PC-3 (cell line): ENCODE measurements at regions not wholly inside any gene's neighbourhood (a gene's known extent, or its start where the extent isn't known, plus 50 kb on each side); places are given as distances from the start of the nearest gene placed in this dataset.

ENCODE experiments used
- ATAC-seq: fragments of 200-7000 bp; cut with Tn5 transposase; 2 replicates; pipeline ENCODE4 v1.9.1; 2020; ENCODE audit warnings: mild to moderate bottlenecking, moderate library complexity
- BruUV-seq: library from RNA; stranded (reverse); fragments of 400-500 nt; replicated peaks from 2 replicates; lab custom pipeline; 2021; lab: Mats Ljungman, UMichigan
- CTCF ChIA-PET: fragments of 300-600 bp; sonication (Branson Sonifier 250); formaldehyde crosslinking; loops from one replicate; lab custom pipeline; 2022; ENCODE audit warnings: antibody characterized with exemption; lab: Charles Lee
- POLR2A ChIA-PET: fragments of 300-600 bp; sonication (Branson Sonifier 250); formaldehyde crosslinking; loops from one replicate; lab custom pipeline; 2022; ENCODE audit warnings: antibody characterized with exemption; ENCODE audit not compliant: unreplicated experiment; lab: Charles Lee
- DNase-seq: peaks from one replicate; pipeline ENCODE4 v3.0.0-alpha.2; 2015
- H2AFZ ChIP-seq: fragments of 300-600 bp; sonication (generic); 2 replicates; pipeline ENCODE4 v1.6.0; 2016; ENCODE audit warnings: antibody characterized with exemption, low read length
- H3F3A ChIP-seq: fragments of 300-600 bp; sonication (generic); one replicate; pipeline ENCODE4 v1.6.0; 2017; ENCODE audit warnings: antibody characterized with exemption, low read length, control low read depth, mild to moderate bottlenecking; ENCODE audit not compliant: unreplicated experiment
- H3K27ac ChIP-seq: fragments of 300-600 bp; sonication (generic); 2 replicates; pipeline ENCODE4 v1.5.1; 2016; ENCODE audit warnings: mild to moderate bottlenecking, low read length
- H3K27me3 ChIP-seq: fragments of 300-600 bp; sonication (generic); 2 replicates; pipeline ENCODE4 v1.6.1; 2016; ENCODE audit warnings: low read length, mixed read lengths
- H3K36me3 ChIP-seq: fragments of 300-600 bp; sonication (generic); 2 replicates; pipeline ENCODE4 v1.6.1; 2016; ENCODE audit warnings: low read depth, mixed run types, low read length, mixed read lengths
- H3K4me1 ChIP-seq: fragments of 300-600 bp; sonication (generic); 2 replicates; pipeline ENCODE4 v1.5.1; 2016; ENCODE audit warnings: low read length; ENCODE audit not compliant: insufficient read depth
- H3K4me2 ChIP-seq: fragments of 300-600 bp; sonication (generic); 2 replicates; pipeline ENCODE4 v1.6.0; 2016; ENCODE audit warnings: low read length
- H3K4me3 ChIP-seq: fragments of 300-600 bp; sonication (generic); 2 replicates; pipeline ENCODE4 v1.5.1; 2016; ENCODE audit warnings: mild to moderate bottlenecking, low read length, mixed read lengths
- H3K79me2 ChIP-seq: fragments of 300-600 bp; sonication (generic); 2 replicates; pipeline ENCODE4 v1.6.1; 2017; ENCODE audit warnings: low read length, mixed read lengths
- H3K9ac ChIP-seq: fragments of 300-600 bp; sonication (generic); 2 replicates; pipeline ENCODE4 v1.6.0; 2016; ENCODE audit warnings: mild to moderate bottlenecking, low read length
- H3K9me2 ChIP-seq: fragments of 300-600 bp; sonication (generic); replicated peaks from 2 replicates; pipeline ENCODE4 v1.6.1; 2016; ENCODE audit warnings: mixed run types, low read length, mixed read lengths
- H3K9me3 ChIP-seq: fragments of 300-600 bp; sonication (generic); 2 replicates; pipeline ENCODE4 v1.6.1; 2016; ENCODE audit warnings: low read length, mixed read lengths
- H4K20me1 ChIP-seq: fragments of 300-600 bp; sonication (generic); 2 replicates; pipeline ENCODE4 v1.6.1; 2016; ENCODE audit warnings: low read length, mixed read lengths
- EZH2 ChIP-seq: fragments of 300-600 bp; sonication (generic); IDR thresholded peaks from one replicate; pipeline ENCODE4 v1.6.1; 2017; ENCODE audit warnings: antibody characterized with exemption, mild to moderate bottlenecking, low read length; ENCODE audit not compliant: unreplicated experiment
- EZH2phosphoT487 ChIP-seq: fragments of 300-600 bp; sonication (generic); IDR thresholded peaks from 2 replicates; pipeline ENCODE4 v1.6.1; 2018; ENCODE audit warnings: mild to moderate bottlenecking, antibody characterized with exemption, low read length, borderline replicate concordance
- intact Hi-C: fragments of 100-400 bp; cut with micrococcal nuclease; formaldehyde crosslinking; loops from 2 replicates; pipeline ENCODE4 v1.9.0; 2023
- TF ChIP-seq, protein P1 (sequence below): fragments of 300-600 bp; sonication (generic); conservative IDR thresholded peaks from 2 replicates; pipeline ENCODE4 v1.5.1; 2017; ENCODE audit warnings: antibody characterized with exemption, low read depth, mild to moderate bottlenecking, low read length

DNA sequence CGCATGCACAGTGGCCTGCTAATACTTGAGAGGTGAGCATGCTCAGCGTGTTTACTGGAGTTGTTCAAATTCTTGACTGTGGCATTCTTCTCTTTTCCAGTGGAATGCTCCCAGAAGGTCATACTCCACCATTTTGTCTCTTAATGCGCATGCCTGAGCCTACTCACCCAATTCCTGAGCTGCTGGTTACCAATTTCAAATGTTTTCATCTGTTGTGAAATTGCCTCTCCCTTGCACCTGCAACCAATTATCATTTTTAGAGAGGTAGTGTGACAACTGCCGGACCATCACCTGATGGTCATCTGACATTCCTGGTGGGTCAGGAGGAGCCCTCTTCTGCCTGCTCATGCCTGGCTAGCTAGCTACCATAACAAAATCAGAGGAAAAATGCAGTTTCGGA, 82.2 kb upstream of the LIFR start:
- H3K9me3 ChIP-seq: no peaks in the 10 kb centered on the region
- no peaks in the 10 kb centered on the region for H3K79me2 ChIP-seq
- H3K27me3 ChIP-seq: no peaks in the 10 kb centered on the region
- ATAC-seq: no peak
- H3K9ac ChIP-seq: no peak overlapping the region
- ChIA-PET POLR2A (no interaction called here), CTCF (no interaction called here)
- TF ChIP-seq EZH2 (no peak), EZH2phosphoT487 (no peak)
- TF ChIP-seq, protein P1, sequence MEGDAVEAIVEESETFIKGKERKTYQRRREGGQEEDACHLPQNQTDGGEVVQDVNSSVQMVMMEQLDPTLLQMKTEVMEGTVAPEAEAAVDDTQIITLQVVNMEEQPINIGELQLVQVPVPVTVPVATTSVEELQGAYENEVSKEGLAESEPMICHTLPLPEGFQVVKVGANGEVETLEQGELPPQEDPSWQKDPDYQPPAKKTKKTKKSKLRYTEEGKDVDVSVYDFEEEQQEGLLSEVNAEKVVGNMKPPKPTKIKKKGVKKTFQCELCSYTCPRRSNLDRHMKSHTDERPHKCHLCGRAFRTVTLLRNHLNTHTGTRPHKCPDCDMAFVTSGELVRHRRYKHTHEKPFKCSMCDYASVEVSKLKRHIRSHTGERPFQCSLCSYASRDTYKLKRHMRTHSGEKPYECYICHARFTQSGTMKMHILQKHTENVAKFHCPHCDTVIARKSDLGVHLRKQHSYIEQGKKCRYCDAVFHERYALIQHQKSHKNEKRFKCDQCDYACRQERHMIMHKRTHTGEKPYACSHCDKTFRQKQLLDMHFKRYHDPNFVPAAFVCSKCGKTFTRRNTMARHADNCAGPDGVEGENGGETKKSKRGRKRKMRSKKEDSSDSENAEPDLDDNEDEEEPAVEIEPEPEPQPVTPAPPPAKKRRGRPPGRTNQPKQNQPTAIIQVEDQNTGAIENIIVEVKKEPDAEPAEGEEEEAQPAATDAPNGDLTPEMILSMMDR: no peak
- no peak overlapping the region for H3K4me2 ChIP-seq
- no peaks in the 10 kb centered on the region for H4K20me1 ChIP-seq
- no peak overlapping the region for H3K4me3 ChIP-seq
- no peak overlapping the region for H2AFZ ChIP-seq
- H3K36me3 ChIP-seq: no peaks in the 10 kb centered on the region
- intact Hi-C loops: no loop called here
- BruUV-seq: no TSS peak
- H3K4me1 ChIP-seq: peaks cover 8% of the 10 kb centered on the region; the same call in 1 of the 2 replicates
- H3F3A ChIP-seq: no peaks in the 10 kb centered on the region
- no peak for DNase-seq
- H3K9me2 ChIP-seq: no peaks in the 10 kb centered on the region
- H3K27ac ChIP-seq: no peak overlapping the region

DNA sequence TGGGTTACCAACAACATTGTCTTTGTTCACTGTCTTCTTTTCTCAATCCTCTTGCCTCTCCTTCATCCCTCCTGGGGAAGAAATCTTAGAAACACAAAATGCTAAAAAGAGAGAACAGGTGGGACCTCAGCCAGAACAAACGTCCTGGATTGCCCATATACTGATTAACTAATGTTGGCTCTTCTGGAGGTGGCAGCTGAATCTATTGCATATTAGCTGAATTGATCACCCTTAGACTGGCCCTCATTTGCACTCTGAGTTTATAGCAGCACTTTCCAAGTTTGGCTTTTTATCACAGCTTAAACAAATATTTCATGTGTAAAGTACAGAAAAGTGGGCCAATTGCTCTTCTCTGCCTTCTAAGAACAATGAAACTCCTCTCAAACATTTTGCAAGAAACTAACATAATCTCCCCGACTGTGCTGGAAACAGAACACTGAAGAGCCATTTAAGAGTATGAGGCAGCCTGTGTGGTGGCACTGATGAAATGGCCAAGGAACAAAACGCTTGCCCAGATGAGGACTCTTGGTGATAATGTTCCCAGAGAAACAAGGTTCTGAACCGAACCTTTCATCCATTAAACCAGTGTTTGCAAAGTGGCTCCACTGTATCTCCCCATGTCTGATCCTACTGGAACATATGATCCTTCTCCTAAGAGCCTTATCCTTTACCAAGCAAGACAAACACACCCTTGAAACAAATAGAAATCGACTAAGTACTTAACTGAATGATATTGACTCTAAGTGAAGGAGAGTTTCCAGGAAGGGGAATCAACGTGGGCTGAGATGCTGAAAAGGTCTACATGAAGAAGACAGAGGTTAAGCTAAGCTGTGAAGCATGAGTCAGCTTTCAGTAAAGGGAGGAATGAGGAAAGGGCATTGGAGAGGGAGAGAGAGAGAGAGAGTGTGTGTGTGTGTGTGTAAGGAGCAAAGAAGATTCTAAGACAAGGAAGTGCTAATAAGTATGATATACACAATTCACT, 83.2 kb upstream of the LIFR start:
- ChIA-PET CTCF (interaction anchor here (0.6 kb wide), 3 partner anchors 9 to 115 kb away, joined by 3 read pairs; no protein-coding TSS in a partner anchor), POLR2A (no interaction called here)
- Histone ChIP-seq H3K4me3 (no peak overlapping the region), H2AFZ (no peak overlapping the region), H3K9ac (no peak overlapping the region), H3K27ac (no peak overlapping the region), H3K27me3 (no peaks in the 10 kb centered on the region), H3K4me1 (peaks cover 8% of the 10 kb centered on the region; the same call in 1 of the 2 replicates), H4K20me1 (no peaks in the 10 kb centered on the region), H3K4me2 (no peak overlapping the region), H3K79me2 (no peaks in the 10 kb centered on the region), H3F3A (no peaks in the 10 kb centered on the region), H3K36me3 (no peaks in the 10 kb centered on the region), H3K9me3 (no peaks in the 10 kb centered on the region), H3K9me2 (no peaks in the 10 kb centered on the region)
- no peak for DNase-seq
- no TSS peak for BruUV-seq
- intact Hi-C loops: no loop called here
- peak; percentile 40; the same call in 1 of the 2 replicates for ATAC-seq
- TF ChIP-seq, protein P1: no peak
- no peak for TF ChIP-seq EZH2
- TF ChIP-seq EZH2phosphoT487: no peak

DNA sequence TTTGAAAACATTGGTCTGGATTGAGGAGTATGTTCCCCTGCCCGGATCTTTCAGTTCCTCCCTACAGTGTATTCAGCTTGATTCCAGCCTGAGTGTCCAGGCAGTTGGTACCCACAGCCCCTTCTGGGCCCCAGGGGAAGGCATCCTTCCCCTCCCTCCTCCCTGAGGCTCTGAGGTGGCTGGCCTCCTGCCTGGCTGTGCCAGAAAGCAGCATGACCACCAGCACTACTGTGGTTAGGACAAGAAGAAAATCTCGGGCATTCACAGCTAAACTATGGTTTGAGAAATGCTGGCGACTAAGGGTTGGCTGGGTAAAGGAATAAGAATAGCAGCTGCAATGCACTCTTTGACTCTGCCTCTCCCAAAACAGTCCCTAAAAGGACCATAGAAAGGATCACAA, 84.6 kb upstream of the LIFR start:
- Histone ChIP-seq H3K9me2 (no peaks in the 10 kb centered on the region), H3K9me3 (no peaks in the 10 kb centered on the region), H3K4me2 (no peak overlapping the region), H3K36me3 (no peaks in the 10 kb centered on the region), H3K79me2 (no peaks in the 10 kb centered on the region), H3K4me1 (peaks cover 8% of the 10 kb centered on the region; the same call in 1 of the 2 replicates), H3K9ac (no peak overlapping the region), H3K27ac (no peak overlapping the region), H3K27me3 (no peaks in the 10 kb centered on the region), H3F3A (no peaks in the 10 kb centered on the region), H4K20me1 (no peaks in the 10 kb centered on the region), H3K4me3 (no peak overlapping the region), H2AFZ (no peak overlapping the region)
- ChIA-PET POLR2A (no interaction called here), CTCF (no interaction called here)
- no TSS peak for BruUV-seq
- TF ChIP-seq EZH2phosphoT487: no peak
- TF ChIP-seq, protein P1: no peak
- TF ChIP-seq EZH2: no peak
- no peak for ATAC-seq
- no peak for DNase-seq
- intact Hi-C loops: no loop called here
